ENCODE measurements at regions not wholly inside any gene's neighbourhood (a gene's known extent, or its start where the extent isn't known, plus 50 kb on each side); places are given as distances from the start of the nearest gene placed in this dataset.

GRCh38 chr2:61639721-61640120, 101.6 kb upstream of the XPO1 start:
- DNase-seq, result no peak
- no peaks in the 10 kb centered on the region for H3K9me3 ChIP-seq (ENCODE audit: severe bottlenecking)
- no peaks in the 10 kb centered on the region for H3K36me3 ChIP-seq
- no peak overlapping the region for H3K27ac ChIP-seq
- no peaks in the 10 kb centered on the region for H3K27me3 ChIP-seq (ENCODE audit: insufficient read depth, low read depth, severe bottlenecking)
- H3K4me3 ChIP-seq (ENCODE audit: low read depth, low read length), result no peak overlapping the region
- no peak for TF ChIP-seq CTCF (IDR thresholded peaks at IDR 0.05; ENCODE audit: low read depth, low read length)

- no peak for DNase-seq
- Histone ChIP-seq H3K4me3 (ENCODE audit: low read depth, low read length) (no peak overlapping the region), H3K27ac (no peak overlapping the region), H3K27me3 (ENCODE audit: insufficient read depth, low read depth, severe bottlenecking) (no peaks in the 10 kb centered on the region), H3K9me3 (ENCODE audit: severe bottlenecking) (no peaks in the 10 kb centered on the region), H3K36me3 (no peaks in the 10 kb centered on the region)
- TF ChIP-seq CTCF (IDR thresholded peaks at IDR 0.05; ENCODE audit: low read depth, low read length), result no peak
Measured at GRCh38 chr2:61636686-61637085, 98.5 kb upstream of the XPO1 start.

GRCh38 chr2:61634512-61634911, 96.4 kb upstream of the XPO1 start:
- no peak for DNase-seq
- Histone ChIP-seq H3K27ac (no peak overlapping the region), H3K27me3 (ENCODE audit: insufficient read depth, low read depth, severe bottlenecking) (no peaks in the 10 kb centered on the region), H3K9me3 (ENCODE audit: severe bottlenecking) (no peaks in the 10 kb centered on the region), H3K36me3 (no peaks in the 10 kb centered on the region), H3K4me3 (ENCODE audit: low read depth, low read length) (no peak overlapping the region)
- TF ChIP-seq CTCF (IDR thresholded peaks at IDR 0.05; ENCODE audit: low read depth, low read length), result no peak

- Histone ChIP-seq H3K27me3 (ENCODE audit: insufficient read depth, low read depth, severe bottlenecking) (no peaks in the 10 kb centered on the region), H3K27ac (no peak overlapping the region), H3K4me3 (ENCODE audit: low read depth, low read length) (no peak overlapping the region), H3K9me3 (ENCODE audit: severe bottlenecking) (peaks cover 1% of the 10 kb centered on the region), H3K36me3 (no peaks in the 10 kb centered on the region)
- TF ChIP-seq CTCF (IDR thresholded peaks at IDR 0.05; ENCODE audit: low read depth, low read length), result no peak
- no peak for DNase-seq
Measured at GRCh38 chr2:61633250-61633649, 95.1 kb upstream of the XPO1 start.

- Histone ChIP-seq H3K4me3 (ENCODE audit: low read depth, low read length) (no peak overlapping the region), H3K27ac (no peak overlapping the region), H3K27me3 (ENCODE audit: insufficient read depth, low read depth, severe bottlenecking) (no peaks in the 10 kb centered on the region), H3K9me3 (ENCODE audit: severe bottlenecking) (peaks cover 6% of the 10 kb centered on the region), H3K36me3 (no peaks in the 10 kb centered on the region)
- no peak for DNase-seq
- TF ChIP-seq CTCF (IDR thresholded peaks at IDR 0.05; ENCODE audit: low read depth, low read length), result no peak
Measured at GRCh38 chr2:61632276-61633169, 94.4 kb upstream of the XPO1 start.

GRCh38 chr2:61631321-61631720, 93.2 kb upstream of the XPO1 start:
- no peak overlapping the region for H3K27ac ChIP-seq
- no peak for TF ChIP-seq CTCF (IDR thresholded peaks at IDR 0.05; ENCODE audit: low read depth, low read length)

More at GRCh38 chr2:61631321-61631720, 93.2 kb upstream of the XPO1 start:
- Histone ChIP-seq H3K9me3 (ENCODE audit: severe bottlenecking) (peaks cover 6% of the 10 kb centered on the region), H3K4me3 (ENCODE audit: low read depth, low read length) (no peak overlapping the region), H3K36me3 (no peaks in the 10 kb centered on the region), H3K27me3 (ENCODE audit: insufficient read depth, low read depth, severe bottlenecking) (no peaks in the 10 kb centered on the region)
- no peak for DNase-seq
